ENCODE measurements at regions not wholly inside any gene's neighbourhood (a gene's known extent, or its start where the extent isn't known, plus 50 kb on each side); places are given as distances from the start of the nearest gene placed in this dataset.

DNA sequence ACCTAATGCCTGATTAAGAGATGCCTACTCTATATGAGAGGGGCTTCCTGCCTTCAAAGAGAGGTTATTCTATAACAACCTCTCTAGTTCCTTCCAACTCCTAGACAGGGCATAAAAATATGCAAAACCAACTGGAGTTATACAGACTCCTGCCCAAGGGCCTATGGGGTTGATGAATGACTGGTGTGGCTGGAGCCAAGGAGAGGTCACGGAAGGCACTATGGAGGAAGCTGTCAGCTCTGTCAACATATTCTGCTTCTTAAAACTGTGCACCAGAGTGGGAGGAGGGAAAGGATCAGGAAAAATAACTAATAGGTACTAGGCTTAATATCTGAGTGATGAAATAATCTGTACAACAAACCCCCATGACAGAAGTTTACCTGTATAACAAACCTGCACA lies 120.9 kb upstream of the CDC42EP3 start:
- peaks cover 24% of the 10 kb centered on the region for H3K4me1 ChIP-seq (ENCODE audit: control insufficient read depth, insufficient read depth, low read length, unreplicated experiment)
- no peak overlapping the region for H2AFZ ChIP-seq (ENCODE audit: low read length, unreplicated experiment)
- no peaks in the 10 kb centered on the region for H3K79me2 ChIP-seq (ENCODE audit: control insufficient read depth, insufficient read depth, low read length, unreplicated experiment)
- H3K4me3 ChIP-seq (ENCODE audit: low read depth, low read length) = no peak overlapping the region
- H3K27ac ChIP-seq (ENCODE audit: low read depth, low read length) = no peak overlapping the region
- H3K36me3 ChIP-seq (ENCODE audit: insufficient read depth, low read length) = peaks cover 14% of the 10 kb centered on the region; the same call in 1 of the 2 replicates
- no peaks in the 10 kb centered on the region for H3K27me3 ChIP-seq (ENCODE audit: insufficient read depth, low read length)

DNA sequence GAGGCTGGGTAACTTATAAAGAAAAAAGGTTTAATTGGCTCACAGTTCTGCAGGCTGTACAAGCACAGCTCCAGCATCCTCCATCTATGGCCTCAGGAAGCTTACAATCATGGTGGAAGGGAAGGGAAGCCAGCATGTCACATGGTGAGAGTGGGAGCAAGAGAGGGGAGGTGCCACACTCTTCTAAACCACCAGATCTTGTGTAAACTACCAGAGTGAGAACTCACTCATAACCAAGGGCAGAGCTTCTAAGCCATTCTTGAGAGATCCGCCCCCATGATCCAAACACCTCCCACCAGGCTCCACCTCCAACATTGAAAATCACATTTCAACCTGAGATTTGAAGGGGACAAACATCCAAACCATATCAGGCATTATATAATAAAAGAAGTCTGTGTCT lies 121.6 kb upstream of the CDC42EP3 start:
- H3K36me3 ChIP-seq (ENCODE audit: insufficient read depth, low read length) = 0 out of 2 replicates have a peak, but pooled peaks cover 10% of the 10 kb centered on the region
- H3K4me3 ChIP-seq (ENCODE audit: low read depth, low read length) = no peak overlapping the region
- peaks cover 27% of the 10 kb centered on the region for H3K4me1 ChIP-seq (ENCODE audit: control insufficient read depth, insufficient read depth, low read length, unreplicated experiment)
- no peak overlapping the region for H3K27ac ChIP-seq (ENCODE audit: low read depth, low read length)
- no peaks in the 10 kb centered on the region for H3K79me2 ChIP-seq (ENCODE audit: control insufficient read depth, insufficient read depth, low read length, unreplicated experiment)
- no peak overlapping the region for H2AFZ ChIP-seq (ENCODE audit: low read length, unreplicated experiment)
- H3K27me3 ChIP-seq (ENCODE audit: insufficient read depth, low read length) = no peaks in the 10 kb centered on the region

DNA sequence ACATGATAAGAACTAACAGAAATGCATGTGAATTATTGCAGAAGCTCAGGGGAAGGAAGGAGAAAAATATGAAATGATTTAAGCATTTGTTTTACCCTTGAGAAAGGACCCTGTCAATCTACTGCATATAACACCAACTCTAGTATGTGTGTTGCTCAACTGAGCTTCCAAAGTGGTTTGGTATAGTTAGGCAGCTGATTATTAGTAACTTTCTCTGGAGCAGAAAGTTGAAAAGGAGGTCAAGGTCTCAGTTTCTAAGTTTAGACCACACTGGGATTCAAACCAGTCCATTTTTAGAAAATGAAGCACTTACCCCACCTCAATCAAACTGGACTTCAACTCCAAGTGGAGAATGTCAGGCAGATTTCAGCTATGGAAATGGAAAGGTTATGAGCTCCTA lies 123.3 kb upstream of the CDC42EP3 start:
- Histone ChIP-seq H3K79me2 (ENCODE audit: control insufficient read depth, insufficient read depth, low read length, unreplicated experiment) (no peaks in the 10 kb centered on the region), H3K36me3 (ENCODE audit: insufficient read depth, low read length) (no peaks in the 10 kb centered on the region), H3K27ac (ENCODE audit: low read depth, low read length) (no peak overlapping the region), H3K27me3 (ENCODE audit: insufficient read depth, low read length) (no peaks in the 10 kb centered on the region), H3K4me3 (ENCODE audit: low read depth, low read length) (no peak overlapping the region), H2AFZ (ENCODE audit: low read length, unreplicated experiment) (no peak overlapping the region), H3K4me1 (ENCODE audit: control insufficient read depth, insufficient read depth, low read length, unreplicated experiment) (peaks cover 27% of the 10 kb centered on the region)

DNA sequence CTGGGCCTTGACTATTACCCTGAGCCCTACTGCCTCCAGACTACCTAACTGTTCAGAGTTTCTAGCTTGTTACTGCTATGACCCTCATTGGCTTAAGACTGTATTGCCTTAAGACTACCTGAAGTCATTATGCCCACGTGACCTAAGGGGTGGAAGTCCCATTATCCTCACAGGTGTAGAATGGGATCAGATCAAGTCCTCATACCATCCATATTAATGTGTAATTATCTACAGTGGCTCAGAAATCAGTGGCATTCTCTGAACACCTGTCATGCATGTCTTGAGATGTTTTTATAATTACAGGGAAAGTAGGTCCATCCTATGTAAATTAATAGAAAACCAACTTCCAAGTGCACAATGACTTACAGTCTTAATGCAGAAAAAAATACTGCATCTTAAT lies 124.0 kb upstream of the CDC42EP3 start:
- Histone ChIP-seq H2AFZ (ENCODE audit: low read length, unreplicated experiment) (no peak overlapping the region), H3K4me1 (ENCODE audit: control insufficient read depth, insufficient read depth, low read length, unreplicated experiment) (peaks cover 31% of the 10 kb centered on the region), H3K36me3 (ENCODE audit: insufficient read depth, low read length) (no peaks in the 10 kb centered on the region), H3K27ac (ENCODE audit: low read depth, low read length) (no peak overlapping the region), H3K79me2 (ENCODE audit: control insufficient read depth, insufficient read depth, low read length, unreplicated experiment) (no peaks in the 10 kb centered on the region), H3K4me3 (ENCODE audit: low read depth, low read length) (no peak overlapping the region), H3K27me3 (ENCODE audit: insufficient read depth, low read length) (no peaks in the 10 kb centered on the region)

DNA sequence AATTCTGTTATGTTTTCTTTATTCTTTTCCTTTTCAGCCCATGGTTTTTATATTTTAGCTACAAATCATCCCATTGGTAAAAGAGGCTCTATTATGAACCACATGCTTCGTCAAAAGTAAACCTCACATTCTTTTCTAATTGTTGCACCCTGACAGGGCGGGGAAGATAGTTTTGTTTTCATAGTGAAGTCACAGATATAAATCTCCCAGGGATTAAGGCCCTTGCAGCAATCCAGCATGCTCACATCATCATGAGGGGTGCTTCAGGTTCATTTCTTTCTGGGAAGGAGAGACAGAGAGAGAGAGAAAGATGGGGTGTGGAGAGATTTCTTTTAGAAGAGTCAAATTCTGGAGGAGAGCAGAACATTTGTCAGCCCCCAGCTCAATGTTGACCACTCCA lies 124.5 kb upstream of the CDC42EP3 start:
- peak overlapping the region; percentile 51 for H2AFZ ChIP-seq (ENCODE audit: low read length, unreplicated experiment)
- peak overlapping the region; percentile 25; the same call in 1 of the 2 replicates for H3K27ac ChIP-seq (ENCODE audit: low read depth, low read length)
- peaks cover 31% of the 10 kb centered on the region for H3K4me1 ChIP-seq (ENCODE audit: control insufficient read depth, insufficient read depth, low read length, unreplicated experiment)
- H3K4me3 ChIP-seq (ENCODE audit: low read depth, low read length) = no peak overlapping the region
- H3K27me3 ChIP-seq (ENCODE audit: insufficient read depth, low read length) = no peaks in the 10 kb centered on the region
- H3K36me3 ChIP-seq (ENCODE audit: insufficient read depth, low read length) = no peaks in the 10 kb centered on the region
- H3K79me2 ChIP-seq (ENCODE audit: control insufficient read depth, insufficient read depth, low read length, unreplicated experiment) = no peaks in the 10 kb centered on the region

DNA sequence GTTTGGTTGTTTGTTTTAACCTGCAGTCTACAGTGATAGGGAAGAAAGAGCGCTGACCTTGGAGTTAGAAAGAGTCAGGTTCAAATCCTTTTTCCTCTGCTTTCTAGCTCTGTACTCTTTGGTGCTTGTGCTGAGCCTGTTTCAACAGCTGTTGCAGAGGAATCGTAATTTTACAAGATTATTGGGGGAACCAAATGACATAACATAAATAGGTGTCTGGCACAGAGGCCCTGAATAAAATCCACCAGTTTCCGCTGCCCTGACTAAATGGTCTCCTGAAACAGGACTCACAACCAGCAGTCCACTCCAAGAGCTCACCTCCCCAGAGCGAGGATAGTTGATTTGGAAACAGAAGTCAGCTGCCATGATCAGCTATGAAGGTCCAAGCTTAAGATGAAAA lies 125.0 kb upstream of the CDC42EP3 start:
- peak overlapping the region; percentile 25; the same call in 1 of the 2 replicates for H3K27ac ChIP-seq (ENCODE audit: low read depth, low read length)
- peaks cover 35% of the 10 kb centered on the region for H3K4me1 ChIP-seq (ENCODE audit: control insufficient read depth, insufficient read depth, low read length, unreplicated experiment)
- no peaks in the 10 kb centered on the region for H3K36me3 ChIP-seq (ENCODE audit: insufficient read depth, low read length)

DNA sequence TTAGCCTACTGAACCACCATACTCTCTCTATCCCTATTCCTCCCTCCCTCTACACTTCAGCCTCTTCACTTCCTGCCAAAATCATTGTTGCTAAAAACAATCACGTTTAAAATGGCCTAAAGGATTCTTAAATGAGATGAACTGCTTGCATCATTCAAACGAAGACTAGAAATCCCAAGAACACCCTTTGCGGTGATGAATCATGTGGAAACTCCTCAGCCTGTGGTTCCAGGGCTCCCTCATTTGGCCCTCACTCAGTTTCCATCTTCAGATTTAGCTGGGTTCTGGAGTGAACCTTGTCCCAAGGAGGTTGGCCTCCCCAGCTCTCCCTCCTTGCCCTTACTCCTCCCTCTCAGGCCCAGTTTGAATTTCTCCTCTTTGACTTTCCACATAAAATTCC lies 125.6 kb upstream of the CDC42EP3 start:
- Histone ChIP-seq H3K4me3 (ENCODE audit: low read depth, low read length) (no peak overlapping the region), H3K79me2 (ENCODE audit: control insufficient read depth, insufficient read depth, low read length, unreplicated experiment) (no peaks in the 10 kb centered on the region), H2AFZ (ENCODE audit: low read length, unreplicated experiment) (peak overlapping the region; percentile 64), H3K36me3 (ENCODE audit: insufficient read depth, low read length) (no peaks in the 10 kb centered on the region), H3K4me1 (ENCODE audit: control insufficient read depth, insufficient read depth, low read length, unreplicated experiment) (peaks cover 41% of the 10 kb centered on the region), H3K27ac (ENCODE audit: low read depth, low read length) (peak overlapping the region; percentile 35), H3K27me3 (ENCODE audit: insufficient read depth, low read length) (no peaks in the 10 kb centered on the region)

More for the DNA sequence above, 125.0 kb upstream of the CDC42EP3 start:
- H3K79me2 ChIP-seq (ENCODE audit: control insufficient read depth, insufficient read depth, low read length, unreplicated experiment) = no peaks in the 10 kb centered on the region
- no peak overlapping the region for H3K4me3 ChIP-seq (ENCODE audit: low read depth, low read length)
- H3K27me3 ChIP-seq (ENCODE audit: insufficient read depth, low read length) = no peaks in the 10 kb centered on the region
- H2AFZ ChIP-seq (ENCODE audit: low read length, unreplicated experiment) = peak overlapping the region; percentile 51

DNA sequence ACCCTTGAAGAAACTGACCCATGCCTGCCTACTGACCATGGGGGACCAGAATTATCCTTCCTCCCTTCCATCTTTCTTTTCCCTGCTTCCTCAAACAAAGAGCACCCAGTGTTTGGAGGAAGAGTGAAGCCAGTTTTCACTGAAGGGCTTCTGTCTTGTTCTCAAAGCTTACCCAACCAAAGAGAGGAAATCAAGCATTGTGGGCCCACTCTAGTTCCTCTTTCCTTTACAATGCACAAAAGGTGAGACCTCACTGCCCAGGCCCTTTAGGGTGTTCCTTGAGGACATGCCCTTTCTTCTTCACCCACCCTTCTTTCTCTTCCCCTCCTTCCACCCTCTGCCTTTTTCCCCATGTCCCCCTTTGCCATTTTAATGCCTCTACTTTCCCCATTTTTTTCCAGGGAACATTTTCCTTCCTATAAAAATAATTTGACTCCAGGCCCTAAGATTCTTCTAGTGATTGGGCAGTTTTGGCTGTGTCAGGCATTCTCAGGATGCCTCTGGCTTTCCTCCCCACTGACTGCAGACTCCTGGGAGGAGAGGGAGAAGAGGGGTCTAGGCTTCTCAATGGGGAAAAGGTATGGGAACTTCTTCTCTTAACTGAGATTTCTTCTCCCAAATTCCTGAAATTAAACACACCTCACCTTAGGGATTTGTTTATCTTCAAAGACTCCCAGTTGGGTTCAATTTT lies 126.6 kb upstream of the RMDN2 start:
- no peaks in the 10 kb centered on the region for H3K27me3 ChIP-seq (ENCODE audit: insufficient read depth, low read length)
- H3K27ac ChIP-seq (ENCODE audit: low read depth, low read length) = no peak overlapping the region
- H3K79me2 ChIP-seq (ENCODE audit: control insufficient read depth, insufficient read depth, low read length, unreplicated experiment) = no peaks in the 10 kb centered on the region
- H2AFZ ChIP-seq (ENCODE audit: low read length, unreplicated experiment) = no peak overlapping the region
- peaks cover 55% of the 10 kb centered on the region for H3K4me1 ChIP-seq (ENCODE audit: control insufficient read depth, insufficient read depth, low read length, unreplicated experiment)
- H3K36me3 ChIP-seq (ENCODE audit: insufficient read depth, low read length) = no peaks in the 10 kb centered on the region
- no peak overlapping the region for H3K4me3 ChIP-seq (ENCODE audit: low read depth, low read length)

DNA sequence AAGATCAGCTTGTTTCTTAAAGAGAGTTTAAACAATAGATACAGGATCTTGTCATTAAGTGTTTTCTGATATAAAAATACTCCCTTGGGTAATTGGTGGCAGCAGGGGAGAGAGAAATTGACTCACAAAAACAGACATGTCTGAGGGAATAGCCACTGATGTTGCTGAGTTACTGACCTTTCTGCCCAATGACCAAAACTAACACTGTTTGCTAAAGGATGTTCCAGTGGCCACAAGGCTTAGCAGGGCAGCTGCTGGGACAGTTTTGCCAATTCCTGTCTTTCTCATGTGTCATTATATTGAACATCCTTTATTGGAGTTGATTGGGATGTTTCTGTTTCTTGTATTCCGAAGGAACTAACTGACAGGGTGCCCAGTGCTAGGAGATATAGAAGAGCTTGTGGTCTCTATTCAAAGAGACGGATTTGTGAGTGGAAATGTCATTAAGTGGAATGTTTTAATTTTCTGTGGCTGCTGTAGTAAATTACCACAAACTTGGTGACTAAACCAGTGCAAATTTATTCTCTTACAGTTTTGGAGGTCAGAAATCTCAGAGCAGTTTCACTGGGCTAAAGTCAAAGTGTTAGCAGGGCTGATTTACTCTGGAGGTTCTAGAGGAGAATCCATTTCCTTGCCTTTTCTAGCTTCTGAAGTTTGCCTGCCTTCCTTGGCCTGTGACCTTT lies 124.8 kb upstream of the RMDN2 start:
- Histone ChIP-seq H3K79me2 (ENCODE audit: control insufficient read depth, insufficient read depth, low read length, unreplicated experiment) (no peaks in the 10 kb centered on the region), H3K4me3 (ENCODE audit: low read depth, low read length) (no peak overlapping the region), H3K4me1 (ENCODE audit: control insufficient read depth, insufficient read depth, low read length, unreplicated experiment) (peaks cover 54% of the 10 kb centered on the region), H2AFZ (ENCODE audit: low read length, unreplicated experiment) (no peak overlapping the region), H3K27me3 (ENCODE audit: insufficient read depth, low read length) (no peaks in the 10 kb centered on the region), H3K27ac (ENCODE audit: low read depth, low read length) (no peak overlapping the region), H3K36me3 (ENCODE audit: insufficient read depth, low read length) (no peaks in the 10 kb centered on the region)

DNA sequence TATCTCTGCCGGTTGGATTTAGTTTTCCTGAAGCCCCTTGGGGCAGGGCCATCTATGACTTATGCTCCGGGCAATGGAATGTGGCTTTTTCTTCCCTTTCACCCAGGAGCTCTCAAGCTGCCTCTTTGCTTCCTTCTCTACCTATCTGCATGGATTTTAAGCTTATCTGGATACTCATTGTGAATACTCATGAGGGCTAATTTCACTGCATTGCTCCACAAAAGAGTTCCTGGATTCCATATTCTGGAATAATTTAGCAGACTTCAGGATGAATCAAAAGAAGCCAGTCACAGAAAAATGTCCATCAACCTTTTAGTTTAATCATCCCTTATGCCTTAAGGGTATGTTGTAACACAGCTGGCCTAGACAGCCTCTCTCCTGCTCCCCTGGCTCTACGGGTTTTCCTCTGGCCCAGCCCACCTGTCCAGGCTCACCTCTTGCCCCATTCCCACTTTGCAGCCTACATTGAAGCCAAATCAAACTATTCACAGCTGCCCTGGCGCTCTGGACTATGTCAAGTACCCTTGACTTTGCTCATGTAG lies 122.8 kb upstream of the RMDN2 start:
- no peaks in the 10 kb centered on the region for H3K36me3 ChIP-seq (ENCODE audit: insufficient read depth, low read length)
- peaks cover 35% of the 10 kb centered on the region for H3K4me1 ChIP-seq (ENCODE audit: control insufficient read depth, insufficient read depth, low read length, unreplicated experiment)
- H3K79me2 ChIP-seq (ENCODE audit: control insufficient read depth, insufficient read depth, low read length, unreplicated experiment) = no peaks in the 10 kb centered on the region
- H3K27me3 ChIP-seq (ENCODE audit: insufficient read depth, low read length) = no peaks in the 10 kb centered on the region
- peak overlapping the region; percentile 26; the same call in 1 of the 2 replicates for H3K4me3 ChIP-seq (ENCODE audit: low read depth, low read length)
- H3K27ac ChIP-seq (ENCODE audit: low read depth, low read length) = peak overlapping the region; percentile 88
- peak overlapping the region; percentile 85 for H2AFZ ChIP-seq (ENCODE audit: low read length, unreplicated experiment)

Data from ACC112 (cell line).